ENCODE measurements at regions not wholly inside any gene's neighbourhood (a gene's known extent, or its start where the extent isn't known, plus 50 kb on each side); places are given as distances from the start of the nearest gene placed in this dataset.

GRCh38 chr11:127454856-127455255 lies 454.3 kb upstream of the KIRREL3 start:
- no peak for DNase-seq

- no peak for DNase-seq
Measured at GRCh38 chr11:127452533-127452932, 452.0 kb upstream of the KIRREL3 start.

- DNase-seq: no peak
Measured at GRCh38 chr11:127451861-127452260, 451.3 kb upstream of the KIRREL3 start.

- no peak for DNase-seq
Measured at GRCh38 chr11:127448101-127448500, 447.5 kb upstream of the KIRREL3 start.

DNA sequence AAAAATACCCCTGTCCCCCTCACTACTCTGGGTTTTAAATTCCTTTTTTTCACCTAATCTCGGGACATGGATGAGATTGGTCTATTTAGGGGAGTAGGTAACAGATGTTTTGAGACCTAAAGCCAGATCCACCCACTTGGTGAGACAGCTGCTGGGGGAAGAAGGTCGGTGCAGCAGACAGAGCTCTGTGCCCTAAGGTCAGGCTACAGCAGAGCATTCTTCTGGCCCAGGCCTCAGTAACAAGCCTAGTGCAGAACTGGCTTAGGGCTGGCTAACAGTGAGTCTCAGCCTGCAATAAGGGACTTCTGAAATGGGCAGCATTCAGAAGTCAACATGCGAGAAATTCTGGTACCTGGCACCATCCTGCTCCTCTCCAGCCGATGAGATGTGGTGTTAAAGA lies 444.9 kb upstream of the KIRREL3 start:
- DNase-seq: no peak

DNA sequence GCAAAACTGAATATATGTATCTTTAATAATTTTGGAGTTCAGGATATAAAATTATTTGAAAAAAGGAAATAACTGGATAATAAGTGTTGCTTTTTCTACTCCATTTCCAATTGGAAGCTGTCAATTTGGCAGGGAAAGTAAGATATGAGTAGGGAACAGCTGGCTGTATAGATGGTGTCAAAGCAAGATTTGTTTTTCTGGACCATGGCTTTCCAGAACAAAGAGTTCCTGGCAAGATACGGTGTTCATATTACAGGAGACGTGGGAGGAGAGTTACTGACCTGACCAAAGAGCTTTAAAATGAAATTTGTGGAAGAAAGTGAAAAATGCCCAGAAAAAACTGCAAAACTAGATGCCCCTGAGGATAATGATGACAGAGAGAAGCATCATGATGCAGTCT lies 442.7 kb upstream of the KIRREL3 start:
- DNase-seq: no peak

GRCh38 chr11:127440616-127441015 lies 440.0 kb upstream of the KIRREL3 start:
- no peak for DNase-seq

DNA sequence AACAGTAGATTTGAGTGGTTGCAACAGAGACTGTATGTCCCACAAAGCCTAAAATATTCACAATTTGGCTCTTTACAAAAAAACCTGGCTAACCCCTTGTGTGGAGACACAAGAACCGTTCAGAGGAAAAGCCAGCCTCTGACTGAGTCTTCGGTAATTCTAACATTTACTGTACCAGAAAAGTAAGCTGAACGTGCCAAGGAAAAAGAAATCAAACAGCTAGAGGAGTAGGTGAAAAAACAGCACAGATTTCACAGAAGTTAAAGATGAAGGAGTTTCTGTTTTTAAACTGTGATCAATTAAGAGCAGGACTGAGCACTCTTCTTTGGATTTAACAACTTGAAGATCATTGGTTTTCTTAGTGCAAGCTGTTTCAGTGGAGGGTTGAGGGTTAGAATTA lies 424.7 kb upstream of the KIRREL3 start:
- DNase-seq: no peak

DNA sequence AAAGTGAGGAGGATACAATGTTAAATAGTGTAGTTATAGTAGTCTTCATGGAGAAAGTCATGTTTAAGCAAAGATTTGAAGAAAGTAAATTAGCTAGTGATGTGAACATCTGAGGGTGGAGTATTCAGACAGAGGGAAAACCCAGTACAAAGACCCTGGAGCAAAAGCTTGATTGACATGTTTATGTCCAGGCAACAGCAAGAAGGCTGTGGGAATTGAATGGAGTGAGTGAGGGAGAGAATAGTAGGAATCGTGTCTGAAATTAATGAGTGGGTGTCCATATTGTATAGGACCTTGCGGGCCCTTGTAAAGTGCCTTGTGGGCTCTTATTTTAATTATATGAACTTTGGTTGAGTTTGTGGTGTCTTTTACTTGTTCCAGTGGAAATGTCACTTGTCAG lies 424.1 kb upstream of the KIRREL3 start:
- no peak for DNase-seq

DNA sequence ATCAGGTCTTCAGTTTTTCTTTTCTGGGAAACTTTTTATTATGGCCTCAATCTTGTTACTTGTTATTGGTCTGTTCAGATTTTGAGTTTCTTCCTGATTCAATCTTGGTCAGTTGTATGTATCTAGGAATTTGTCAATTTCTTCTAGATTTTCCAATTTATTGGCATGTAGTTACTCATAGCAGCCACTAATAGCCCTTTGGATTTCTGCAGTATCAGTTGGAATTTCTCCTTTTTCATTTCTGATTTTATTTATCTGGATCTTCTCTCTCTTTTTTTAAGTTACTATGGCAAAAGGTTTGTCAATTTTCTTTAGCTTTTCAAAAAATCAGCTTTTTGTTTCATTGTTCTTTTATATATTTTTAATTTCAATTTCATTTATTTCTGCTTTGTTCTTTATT lies 419.6 kb upstream of the KIRREL3 start:
- DNase-seq: no peak

DNA sequence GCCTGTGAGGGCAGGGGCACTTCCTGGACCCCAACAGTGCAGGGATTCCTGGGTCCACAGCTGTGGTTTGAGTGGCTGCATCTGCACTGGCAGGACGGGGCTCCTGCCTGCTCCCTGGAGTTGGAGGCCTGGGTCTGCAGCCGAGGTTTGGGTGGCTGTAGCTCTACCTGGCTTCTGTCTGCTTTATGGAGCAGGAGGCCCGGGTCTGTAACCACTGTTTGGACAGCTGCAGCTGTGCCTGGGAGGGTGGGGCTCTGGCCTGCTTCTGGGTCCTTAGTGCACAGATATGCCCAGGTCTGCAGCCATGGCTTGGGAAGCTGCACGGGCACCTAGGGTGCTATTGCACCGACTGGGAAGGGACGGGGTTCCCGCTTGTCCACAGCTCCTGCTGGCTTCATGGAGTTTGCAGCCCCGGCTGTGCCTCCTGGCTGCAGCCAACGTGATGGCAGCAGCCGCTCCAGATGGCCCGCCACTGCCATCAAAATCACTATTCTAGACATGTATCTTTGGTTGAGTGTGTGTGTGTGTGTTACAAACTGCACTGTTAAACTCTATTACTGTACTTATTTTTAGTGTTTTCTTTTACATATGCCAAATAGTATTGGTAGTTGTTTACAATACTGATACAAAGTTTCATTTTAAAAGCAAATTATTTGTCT lies 412.3 kb upstream of the KIRREL3 start:
- DNase-seq: no peak

DNA sequence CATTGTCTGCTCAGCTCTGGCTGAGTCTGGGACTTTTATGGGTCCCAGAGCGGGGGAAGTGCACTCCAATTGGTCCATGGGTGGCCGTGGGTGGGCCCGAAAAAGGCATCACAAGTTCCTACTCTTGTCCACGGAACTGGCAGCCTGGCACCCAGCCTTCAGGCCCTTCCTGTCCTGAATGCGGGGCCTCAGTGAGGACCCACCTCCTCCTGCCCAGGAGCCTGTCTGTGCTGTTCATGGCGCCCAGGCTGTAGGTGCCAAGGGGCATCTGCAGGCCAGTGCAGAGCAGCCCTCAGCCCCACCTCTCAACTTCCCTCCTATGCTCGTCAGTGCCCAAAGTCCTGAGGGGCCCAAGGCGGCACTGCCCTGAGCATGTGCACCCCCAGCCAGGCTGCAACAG lies 411.7 kb upstream of the KIRREL3 start:
- no peak for DNase-seq

- no peak for DNase-seq
Measured at GRCh38 chr11:127411283-127411682, 410.7 kb upstream of the KIRREL3 start.

DNA sequence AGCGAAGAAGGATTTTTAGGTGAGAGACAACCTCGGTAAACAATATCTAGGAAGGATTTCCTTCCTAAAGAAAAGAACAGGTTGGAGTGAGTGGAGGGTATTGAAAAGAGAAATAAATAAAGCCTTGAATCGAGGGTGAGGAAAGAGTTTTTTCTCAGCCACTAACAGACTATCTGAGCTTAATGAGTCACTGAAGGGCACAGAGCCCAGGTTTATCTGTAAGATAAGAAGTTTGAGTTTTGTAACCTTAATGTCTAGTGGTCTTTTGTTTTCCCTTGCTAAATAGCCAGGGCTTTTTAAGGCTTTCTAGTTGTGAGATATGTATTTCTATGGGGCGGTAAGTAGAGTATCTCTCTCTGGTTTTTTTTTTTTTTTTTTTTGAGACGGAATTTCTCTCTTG lies 394.5 kb upstream of the KIRREL3 start:
- DNase-seq: no peak

DNA sequence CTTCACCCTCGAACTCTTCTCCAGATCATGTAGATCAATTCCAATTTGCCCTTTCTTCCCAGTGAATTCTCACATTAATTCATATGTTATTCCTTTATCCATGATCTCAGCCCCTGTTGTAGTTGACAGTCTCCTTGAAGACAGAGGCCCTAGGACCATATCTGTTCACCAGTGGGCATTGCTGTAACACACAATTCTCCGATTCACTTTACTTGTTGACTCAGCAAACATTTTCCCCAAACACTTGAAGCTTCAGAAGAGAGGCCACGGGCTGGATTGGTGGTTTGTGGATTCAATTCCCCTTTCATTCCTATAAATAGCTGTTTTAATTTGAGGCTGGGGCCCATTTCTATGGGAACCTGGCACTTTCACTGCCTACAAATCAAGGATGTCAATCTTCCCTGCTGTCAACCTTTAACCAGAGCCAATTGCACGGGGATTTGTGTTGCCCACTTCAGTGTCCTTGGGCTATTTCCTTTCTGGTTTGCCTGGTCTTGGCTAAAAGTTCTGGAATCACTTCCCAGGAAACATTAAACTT lies 393.0 kb upstream of the KIRREL3 start:
- no peak for DNase-seq

DNA sequence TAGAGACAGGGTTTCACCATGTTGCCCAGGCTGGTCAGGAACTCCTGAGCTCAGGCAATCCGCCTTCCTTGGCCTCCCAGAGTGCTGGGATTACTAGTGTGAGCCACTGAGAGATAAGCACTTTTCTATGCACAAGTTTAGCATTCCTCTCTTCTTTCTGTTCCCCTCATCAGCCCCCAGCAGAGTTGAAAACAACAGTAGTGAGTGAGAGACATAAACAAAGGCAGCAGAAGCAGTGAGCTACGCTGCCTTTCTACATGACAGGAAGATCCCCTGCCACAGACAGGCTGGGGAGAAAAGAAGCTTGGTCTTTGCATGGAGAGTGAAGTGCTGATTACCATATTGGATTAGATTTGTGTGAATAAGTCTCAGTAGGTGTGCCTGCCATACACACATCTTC lies 392.0 kb upstream of the KIRREL3 start:
- DNase-seq: no peak

- DNase-seq: no peak
Measured at GRCh38 chr11:127390465-127390864, 389.9 kb upstream of the KIRREL3 start.

DNA sequence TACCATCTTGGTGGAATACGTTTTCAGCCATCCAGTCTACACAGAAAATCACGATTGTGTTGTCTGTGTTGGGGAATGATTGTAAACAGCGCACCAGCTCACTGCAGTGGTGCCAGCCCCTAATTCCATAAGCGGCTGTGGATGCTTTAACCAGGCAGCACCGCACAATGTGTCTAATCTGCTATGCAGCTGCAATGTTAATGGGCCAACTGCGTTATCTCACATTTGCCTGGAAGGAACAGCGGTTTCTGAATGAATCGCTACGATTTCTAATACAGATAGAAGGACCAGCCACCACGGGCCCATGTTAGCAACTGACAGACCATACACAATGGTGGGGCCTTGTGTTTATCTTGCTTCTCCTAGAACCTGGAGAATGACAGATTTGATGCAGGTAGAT lies 384.5 kb upstream of the KIRREL3 start:
- no peak for DNase-seq

DNA sequence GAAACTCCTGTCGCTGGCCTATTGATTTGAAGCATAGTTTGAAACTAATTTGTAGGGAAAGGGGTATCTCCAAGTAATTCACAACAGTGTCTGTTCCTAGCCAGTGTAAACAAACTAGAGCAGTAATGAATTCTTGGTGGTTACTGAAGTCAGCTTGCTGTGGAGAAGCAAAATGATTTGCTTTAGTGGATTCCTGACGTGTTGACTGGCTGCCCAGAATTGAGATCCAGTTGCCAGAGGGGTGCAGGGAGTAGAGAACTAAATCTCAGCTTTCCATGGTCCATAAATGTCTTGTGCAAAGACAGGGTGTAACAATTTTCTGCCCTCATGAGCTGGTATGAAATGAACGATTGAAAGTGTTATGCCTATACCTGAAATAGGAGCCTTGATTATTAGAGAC lies 382.5 kb upstream of the KIRREL3 start:
- no peak for DNase-seq

DNA sequence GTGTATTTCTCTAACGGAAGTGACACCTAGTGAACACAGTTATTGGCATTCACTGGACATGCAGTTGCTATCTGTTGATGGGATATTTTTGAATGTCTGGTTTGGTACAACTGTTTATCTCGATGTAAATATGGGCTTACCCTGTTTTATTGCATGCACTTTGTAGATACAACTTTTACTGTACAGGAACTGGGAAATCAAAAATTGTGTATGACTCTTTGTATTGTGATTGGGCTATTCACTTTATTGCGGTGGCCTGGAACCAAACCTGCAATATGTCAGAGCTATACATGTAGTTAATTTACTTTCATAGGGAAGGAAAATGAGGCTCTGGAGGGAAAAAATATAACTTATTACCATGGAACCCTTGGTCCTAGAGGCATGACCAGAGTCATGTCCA lies 380.7 kb upstream of the KIRREL3 start:
- no peak for DNase-seq

GRCh38 chr11:127379686-127380085 lies 379.1 kb upstream of the KIRREL3 start:
- no peak for DNase-seq

- no peak for DNase-seq
Measured at GRCh38 chr11:127376301-127376700, 375.7 kb upstream of the KIRREL3 start.

DNA sequence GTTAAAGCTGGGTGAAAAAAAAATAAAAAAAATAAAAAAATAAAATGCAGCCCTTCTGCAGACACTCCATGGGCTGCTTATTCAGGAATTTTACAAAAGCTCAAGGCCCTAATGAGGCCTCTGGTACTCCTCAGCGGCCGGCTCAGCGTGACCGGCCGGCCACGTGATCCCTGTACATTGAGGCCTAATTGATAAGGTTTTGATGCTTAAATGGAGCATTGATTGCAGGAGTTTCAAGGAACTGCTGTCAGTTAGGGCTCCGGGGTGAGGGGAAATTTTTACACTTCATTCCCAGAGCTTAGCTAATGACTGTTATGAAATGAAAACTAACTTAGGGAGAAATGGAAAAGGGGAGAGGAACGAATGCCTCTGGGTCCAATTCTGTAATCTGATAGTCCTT lies 368.8 kb upstream of the KIRREL3 start:
- DNase-seq: no peak

DNA sequence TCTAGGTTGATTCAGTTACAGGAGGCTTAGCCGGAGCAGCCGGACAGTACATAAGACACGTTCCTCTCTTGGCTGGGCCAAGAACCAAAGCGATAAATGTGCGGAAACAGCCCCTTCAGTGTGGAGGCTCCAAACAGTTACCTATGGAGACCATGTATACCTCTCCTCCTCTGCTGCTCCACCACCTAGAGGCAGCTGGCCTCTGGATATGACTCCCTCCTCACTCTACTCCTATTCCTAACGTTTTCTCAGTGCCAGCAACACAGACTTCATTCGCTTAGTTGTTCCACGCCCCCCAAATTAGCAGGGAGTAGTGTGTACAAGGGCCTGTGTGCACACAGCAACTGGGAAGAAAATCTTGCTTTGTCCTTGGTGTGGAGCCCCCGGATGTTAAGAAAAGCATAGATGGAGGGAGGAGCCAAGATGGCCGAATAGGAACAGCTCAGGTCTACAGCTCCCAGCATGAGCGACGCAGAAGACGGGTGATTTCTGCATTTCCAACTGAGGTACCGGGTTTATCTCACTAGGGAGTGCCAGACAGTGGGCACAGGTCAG lies 362.3 kb upstream of the KIRREL3 start:
- no peak for DNase-seq

DNA sequence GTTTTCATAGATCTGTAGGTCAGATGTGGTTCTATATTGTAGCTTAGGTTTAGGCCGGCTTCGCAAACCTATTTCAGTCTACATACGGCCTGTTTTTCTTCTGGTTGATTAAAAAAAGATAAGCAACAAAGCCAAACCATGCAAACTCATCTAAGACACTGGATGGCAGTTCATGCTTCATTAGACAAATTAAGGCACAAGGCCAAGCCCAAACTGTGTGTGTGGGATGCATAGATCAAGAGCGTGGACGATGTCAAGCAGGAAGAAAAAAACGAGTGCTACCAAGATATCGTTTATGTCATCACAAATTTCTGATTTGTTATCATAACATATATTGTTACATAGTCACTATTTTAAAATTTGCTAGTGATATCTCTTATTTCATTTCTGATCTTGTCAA lies 357.6 kb upstream of the KIRREL3 start:
- DNase-seq: no peak
